H1 (cell line): ENCODE measurements at regions not wholly inside any gene's neighbourhood (a gene's known extent, or its start where the extent isn't known, plus 50 kb on each side); places are given as distances from the start of the nearest gene placed in this dataset.
A peak's percentile ranks its signal among the peaks of the same experiment; 100 is the strongest.

Experiments used
- CTCF ChIA-PET: fragments of 300-600 bp; sonication (Branson Sonifier 250); formaldehyde crosslinking; loops from one replicate; lab custom pipeline; 2021; ENCODE audit not compliant: partially characterized antibody; lab: Charles Lee
- POLR2A ChIA-PET: fragments of 300-600 bp; sonication (Branson Sonifier 250); formaldehyde crosslinking; loops from one replicate; lab custom pipeline; 2021; ENCODE audit warnings: inconsistent platforms; ENCODE audit not compliant: partially characterized antibody; lab: Charles Lee
- DNase-seq, 2 experiments: peaks; one replicate each; pipeline versions ENCODE4 v3.0.0 to v3.0.0-alpha.2; 2010 to 2022; ENCODE audit warnings: low spot score in 2 of 2, low read depth in 1 of 2, mixed read lengths in 1 of 2
- FAIRE-seq: peaks from 2 replicates; lab custom pipeline; 2011; peaks lifted over from hg19 to GRCh38; lab: Jason Lieb, UNC
- H2AFZ ChIP-seq: 2 replicates; pipeline ENCODE4 v1.8.1; 2012; ENCODE audit warnings: low read length, inconsistent platforms
- H2AK5ac ChIP-seq: 2 replicates; pipeline ENCODE4 v1.6.1; 2013; ENCODE audit warnings: low read depth, low read length
- H2BK120ac ChIP-seq: replicated peaks from 2 replicates; pipeline ENCODE3; 2013; ENCODE audit warnings: low read depth, low read length, inconsistent platforms
- H2BK12ac ChIP-seq: 2 replicates; pipeline ENCODE4 v1.6.1; 2013; ENCODE audit warnings: low read depth, low read length
- H2BK15ac ChIP-seq: 2 replicates; pipeline ENCODE4 v1.6.1; 2013; ENCODE audit warnings: low read length
- H2BK20ac ChIP-seq: 2 replicates; pipeline ENCODE4 v1.6.1; 2013; ENCODE audit warnings: low read length
- H2BK5ac ChIP-seq: 2 replicates; pipeline ENCODE4 v1.6.1; 2013; ENCODE audit warnings: low read depth, low read length
- H3K14ac ChIP-seq: 2 replicates; pipeline ENCODE4 v1.6.1; 2013; ENCODE audit warnings: inconsistent platforms; ENCODE audit not compliant: insufficient read length
- H3K18ac ChIP-seq: 2 replicates; pipeline ENCODE4 v1.6.1; 2013; ENCODE audit warnings: low read length; ENCODE audit errors: extremely low read depth
- H3K23ac ChIP-seq: 2 replicates; pipeline ENCODE4 v1.6.1; 2013; ENCODE audit warnings: inconsistent platforms; ENCODE audit not compliant: insufficient read length
- H3K23me2 ChIP-seq: 2 replicates; pipeline ENCODE4 v1.6.1; 2013; ENCODE audit warnings: low read depth, low read length
- H3K27ac ChIP-seq: 2 replicates; pipeline ENCODE4 v1.6.1; 2011; ENCODE audit warnings: low read depth, low read length, inconsistent platforms
- H3K27me3 ChIP-seq, 4 experiments: replicated peaks in 1 of 4; 1 replicate in 1 of 4; 2 replicates in 3 of 4; pipeline versions ENCODE4 v1.6.1 to v1.8.1; 2011 to 2013; ENCODE audit warnings: low read length in 3 of 4, mild to moderate bottlenecking in 3 of 4, inconsistent platforms in 2 of 4, mixed read lengths in 2 of 4, moderate library complexity in 1 of 4; ENCODE audit not compliant: control insufficient read depth in 3 of 4, insufficient read depth in 3 of 4; ENCODE audit errors: extremely low read depth in 1 of 4
- H3K36me3 ChIP-seq, 4 experiments: 2 replicates each; pipeline versions ENCODE4 v1.6.1 to v1.8.1; 2011 to 2013; ENCODE audit warnings: mild to moderate bottlenecking in 4 of 4, low read length in 3 of 4, moderate library complexity in 2 of 4, control low read depth in 1 of 4, inconsistent platforms in 1 of 4; ENCODE audit not compliant: insufficient read depth in 4 of 4, control insufficient read depth in 2 of 4
- H3K4ac ChIP-seq: replicated peaks from 2 replicates; pipeline ENCODE3; 2013; ENCODE audit warnings: low read length, low read depth, mixed read lengths, inconsistent platforms; ENCODE audit not compliant: insufficient read length
- H3K4me1 ChIP-seq, 4 experiments: replicated peaks in 1 of 4; 1 replicate in 1 of 4; 2 replicates in 3 of 4; pipeline versions ENCODE4 v1.6.1 to v1.8.1; 2011 to 2013; ENCODE audit warnings: low read length in 3 of 4, inconsistent platforms in 2 of 4, mixed read lengths in 1 of 4; ENCODE audit not compliant: insufficient read depth in 4 of 4, control insufficient read depth in 3 of 4
- H3K4me2 ChIP-seq, 2 experiments: 2 replicates each; pipeline versions ENCODE4 v1.6.1 to v1.8.1; 2011 to 2013; ENCODE audit warnings: low read depth in 2 of 2, low read length in 2 of 2, control low read depth in 1 of 2, inconsistent platforms in 1 of 2, mild to moderate bottlenecking in 1 of 2; ENCODE audit not compliant: insufficient read depth in 1 of 2
- H3K4me3 ChIP-seq, 4 experiments: fragments of 200-600, 300-600 bp in 1 of 4; sonication (generic), shearing (Covaris generic), sonication (Bioruptor Twin) in 1 of 4; 2 replicates each; pipeline versions ENCODE4 v1.5.1 to v1.8.1; 2011 to 2016; ENCODE audit warnings: low read length in 4 of 4, low read depth in 3 of 4, control low read depth in 2 of 4, inconsistent platforms in 2 of 4, mild to moderate bottlenecking in 2 of 4, mixed read lengths in 1 of 4, moderate library complexity in 1 of 4; ENCODE audit not compliant: insufficient read depth in 2 of 4; ENCODE audit errors: extremely low read depth in 1 of 4
- H3K56ac ChIP-seq: replicated peaks from 2 replicates; pipeline ENCODE3; 2013; ENCODE audit warnings: low read depth, mild to moderate bottlenecking, mixed read lengths, low read length, inconsistent platforms; ENCODE audit not compliant: insufficient read length
- H3K79me1 ChIP-seq: 2 replicates; pipeline ENCODE4 v1.6.1; 2013; ENCODE audit warnings: low read depth, low read length, control low read depth
- H3K79me2 ChIP-seq, 2 experiments: 2 replicates each; pipeline versions ENCODE4 v1.6.1 to v1.8.1; 2012 to 2013; ENCODE audit warnings: low read length in 2 of 2, mild to moderate bottlenecking in 2 of 2, inconsistent platforms in 1 of 2; ENCODE audit not compliant: insufficient read depth in 2 of 2, control insufficient read depth in 1 of 2
- H3K9ac ChIP-seq, 4 experiments: replicated peaks in 1 of 4; 1 replicate in 1 of 4; 2 replicates in 3 of 4; pipeline versions ENCODE4 v1.6.1 to v1.8.1; 2011 to 2013; ENCODE audit warnings: low read depth in 3 of 4, low read length in 3 of 4, control low read depth in 2 of 4, mild to moderate bottlenecking in 2 of 4, moderate library complexity in 2 of 4, inconsistent platforms in 1 of 4; ENCODE audit errors: extremely low read depth in 1 of 4
- H3K9me3 ChIP-seq, 2 experiments: 2 replicates each; pipeline versions ENCODE4 v1.6.1 to v1.8.1; 2012 to 2013; ENCODE audit warnings: mild to moderate bottlenecking in 2 of 2, moderate library complexity in 2 of 2, control low read depth in 1 of 2, inconsistent platforms in 1 of 2, low read depth in 1 of 2, low read length in 1 of 2, mixed read lengths in 1 of 2; ENCODE audit not compliant: insufficient read depth in 2 of 2
- H4K20me1 ChIP-seq, 2 experiments: replicated peaks in 1 of 2; 2 replicates each; pipeline versions ENCODE3 to v1.8.1; 2011 to 2013; ENCODE audit warnings: inconsistent platforms in 2 of 2, low read length in 2 of 2, mild to moderate bottlenecking in 1 of 2; ENCODE audit not compliant: insufficient read depth in 2 of 2, control insufficient read depth in 1 of 2
- H4K5ac ChIP-seq: 2 replicates; pipeline ENCODE4 v1.6.1; 2013; ENCODE audit warnings: low read length, low read depth, mixed read lengths, inconsistent platforms; ENCODE audit not compliant: insufficient read length
- H4K8ac ChIP-seq: 2 replicates; pipeline ENCODE4 v1.8.0; 2013; ENCODE audit warnings: mild to moderate bottlenecking, moderate library complexity, low read length, inconsistent platforms; ENCODE audit not compliant: insufficient read depth; ENCODE audit errors: extremely low read depth
- H4K91ac ChIP-seq: replicated peaks from 2 replicates; pipeline ENCODE3; 2013; ENCODE audit warnings: low read length, mixed read lengths, inconsistent platforms; ENCODE audit not compliant: insufficient read length
- EP300 ChIP-seq, 2 experiments: IDR thresholded peaks; 1 replicate in 1 of 2; 2 replicates in 1 of 2; pipeline ENCODE4 v1.6.1; 2011 to 2012; ENCODE audit warnings: low read depth in 2 of 2, low read length in 2 of 2, mild to moderate bottlenecking in 2 of 2, borderline replicate concordance in 1 of 2, inconsistent platforms in 1 of 2, moderate library complexity in 1 of 2
- MAFK ChIP-seq: IDR thresholded peaks from 2 replicates; pipeline ENCODE4 v1.6.1; 2012; ENCODE audit warnings: low read depth, mild to moderate bottlenecking, improper control_type of control experiment, low read length
- RBBP5 ChIP-seq: IDR thresholded peaks from 2 replicates; pipeline ENCODE4 v1.7.1; 2012; ENCODE audit warnings: low read depth, mild to moderate bottlenecking, inconsistent platforms, low read length, moderate library complexity, borderline replicate concordance
- SP2 ChIP-seq: IDR thresholded peaks from 2 replicates; pipeline ENCODE4 v1.6.1; 2012; ENCODE audit warnings: mild to moderate bottlenecking, low read length, inconsistent platforms
- YY1 ChIP-seq: IDR thresholded peaks from 2 replicates; pipeline ENCODE4 v1.6.1; 2011; ENCODE audit warnings: low read depth, mild to moderate bottlenecking, low read length
- WGBS, 2 experiments: shearing (Covaris generic) in 1 of 2; methylation state at CpG; one replicate each; pipeline versions ENCODE4 v1.1.6 to v1.1.7; 2013 to 2015; ENCODE audit warnings: low lambda C conversion rate in 2 of 2, mixed read lengths in 2 of 2, inconsistent platforms in 1 of 2, low coverage in 1 of 2, missing lambda C conversion rate in 1 of 2; ENCODE audit not compliant: insufficient replicate concordance in 2 of 2, insufficient coverage in 1 of 2, insufficient read length in 1 of 2; ENCODE audit errors: extremely low coverage in 1 of 2, missing lambda C conversion rate in 1 of 2; 5-methylcytosine and 5-hydroxymethylcytosine counted together
- TF ChIP-seq, protein P1 (sequence below): IDR thresholded peaks from 2 replicates; pipeline ENCODE4 v1.6.1; 2012; ENCODE audit warnings: inconsistent platforms

GRCh38 chr2:7899923-7900322 lies 781.9 kb upstream of the ID2 start:
- H2BK15ac ChIP-seq, result no peak overlapping the region
- no peak overlapping the region for H4K5ac ChIP-seq
- H3K4me1 ChIP-seq, result peaks cover 3 to 20% (median 12%) of the 10 kb centered on the region in 4 experiments; a peak in 6 of 7 replicates
- no peak overlapping the region for H3K56ac ChIP-seq
- no peaks in the 10 kb centered on the region; a peak in 1 of 7 replicates for H3K27me3 ChIP-seq
- H3K4me2 ChIP-seq, result peak overlapping the region; percentile 13 to 39; a peak in 3 of 4 replicates
- H3K4ac ChIP-seq, result no peak overlapping the region
- no peak overlapping the region for H2AK5ac ChIP-seq
- ChIA-PET POLR2A (interaction anchor here (1.0 to 1.4 kb wide), 3 partner anchors 10 to 21 kb away, joined by 3 to 5 read pairs (median 3); no protein-coding TSS in a partner anchor), CTCF (no interaction called here)
- FAIRE-seq, result peak; percentile 81
- DNase-seq, result no peak
- no peak overlapping the region for H2BK12ac ChIP-seq
- H4K20me1 ChIP-seq, result no peaks in the 10 kb centered on the region
- H2AFZ ChIP-seq, result no peak overlapping the region
- H3K79me2 ChIP-seq, result no peaks in the 10 kb centered on the region
- peaks cover 0 to 4% (median 0%) of the 10 kb centered on the region in 4 experiments; a peak in 1 of 8 replicates for H3K36me3 ChIP-seq
- WGBS, 2 experiments, result 0% methylated on average over 1 of the region's 1 CpG; no CpG with 5 or more reads in 1 of the 2 experiments
- no peak overlapping the region for H3K23ac ChIP-seq
- H3K9ac ChIP-seq, result no peak overlapping the region
- no peaks in the 10 kb centered on the region for H3K23me2 ChIP-seq
- H3K27ac ChIP-seq, result peak overlapping the region; percentile 23; the same call in 1 of the 2 replicates
- peak overlapping the region in 1 of 4 experiments; percentile 1; a peak in 1 of 8 replicates for H3K4me3 ChIP-seq
- H4K8ac ChIP-seq, result no peak overlapping the region
- H2BK20ac ChIP-seq, result no peak overlapping the region
- H3K18ac ChIP-seq, result no peak overlapping the region
- H2BK120ac ChIP-seq, result no peak overlapping the region
- 0 out of 2 replicates have a peak overlapping the region, but pooled peaks have one; percentile 79 for H2BK5ac ChIP-seq
- 0 out of 2 replicates have a peak, but pooled peaks cover 2% of the 10 kb centered on the region for H3K79me1 ChIP-seq
- no peak overlapping the region for H3K14ac ChIP-seq
- H4K91ac ChIP-seq, result no peak overlapping the region
- H3K9me3 ChIP-seq, result peaks cover 0 to 5% of the 10 kb centered on the region in 2 experiments; a peak in 1 of 4 replicates
- no peak for TF ChIP-seq SP2
- TF ChIP-seq YY1, result peak; percentile 57; the same call in 1 of the 2 replicates
- TF ChIP-seq RBBP5, result no peak
- TF ChIP-seq EP300 (IDR thresholded peaks at IDR 0.05; ENCODE audit: borderline replicate concordance in 1 of 2, low read depth in 2 of 2, low read length in 2 of 2), result peak in 1 of 2 experiments; percentile 67; a peak in 1 of 3 replicates
- TF ChIP-seq, protein P1, sequence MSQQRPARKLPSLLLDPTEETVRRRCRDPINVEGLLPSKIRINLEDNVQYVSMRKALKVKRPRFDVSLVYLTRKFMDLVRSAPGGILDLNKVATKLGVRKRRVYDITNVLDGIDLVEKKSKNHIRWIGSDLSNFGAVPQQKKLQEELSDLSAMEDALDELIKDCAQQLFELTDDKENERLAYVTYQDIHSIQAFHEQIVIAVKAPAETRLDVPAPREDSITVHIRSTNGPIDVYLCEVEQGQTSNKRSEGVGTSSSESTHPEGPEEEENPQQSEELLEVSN, result no peak
- no peak for TF ChIP-seq MAFK
